Natural killer cell (primary cell): ENCODE measurements at regions not wholly inside any gene's neighbourhood (a gene's known extent, or its start where the extent isn't known, plus 50 kb on each side); places are given as distances from the start of the nearest gene placed in this dataset.

ENCODE experiments used
- ATAC-seq, 3 donors: fragments of 150-1000 bp in 2 of 3; fragments of 200-7000 bp in 1 of 3; cut with Tn5 transposase; 1 replicate in 1 of 3; 2 replicates in 2 of 3; pipeline ENCODE4 v1.10.0; 2021; ENCODE audit warnings: mild to moderate bottlenecking in 2 of 3, moderate library complexity in 2 of 3
- DNase-seq, 2 donors: peaks; one replicate each; pipeline versions ENCODE4 v3.0.0 to v3.0.0-alpha.2; 2013 to 2021; ENCODE audit warnings: mixed read lengths in 1 of 2
- H3K27ac ChIP-seq: one replicate; pipeline ENCODE4 v1.5.1; 2013; ENCODE audit warnings: mild to moderate bottlenecking, low read length
- H3K27me3 ChIP-seq: one replicate; pipeline ENCODE4 v1.6.1; 2013; ENCODE audit warnings: low read length; ENCODE audit not compliant: control insufficient read depth, insufficient read depth
- H3K36me3 ChIP-seq: one replicate; pipeline ENCODE4 v1.6.1; 2013; ENCODE audit warnings: low read length; ENCODE audit not compliant: control insufficient read depth, insufficient read depth
- H3K4me1 ChIP-seq: one replicate; pipeline ENCODE4 v1.6.1; 2013; ENCODE audit warnings: low read length; ENCODE audit not compliant: control insufficient read depth, insufficient read depth
- H3K4me3 ChIP-seq: one replicate; pipeline ENCODE4 v1.5.1; 2013; ENCODE audit warnings: low read length
- H3K9me3 ChIP-seq: one replicate; pipeline ENCODE4 v1.6.1; 2013; ENCODE audit warnings: low read length; ENCODE audit not compliant: control insufficient read depth, insufficient read depth
- H3K27ac Mint-ChIP-seq, 2 donors: one replicate each; pipeline ENCODE4 v1.8.0; 2022; ENCODE audit warnings: mild to moderate bottlenecking in 2 of 2, mixed read lengths in 2 of 2, moderate library complexity in 1 of 2
- H3K27me3 Mint-ChIP-seq, 2 donors: one replicate each; pipeline ENCODE4 v1.8.0; 2022; ENCODE audit warnings: low read depth in 2 of 2, mixed read lengths in 2 of 2
- H3K36me3 Mint-ChIP-seq: one replicate; pipeline ENCODE4 v1.8.0; 2022; ENCODE audit warnings: mixed read lengths
- H3K4me1 Mint-ChIP-seq, 2 donors: one replicate each; pipeline ENCODE4 v1.8.0; 2022; ENCODE audit warnings: mixed read lengths in 2 of 2
- H3K4me3 Mint-ChIP-seq: one replicate; pipeline ENCODE4 v1.8.0; 2022; ENCODE audit warnings: mild to moderate bottlenecking, moderate library complexity, mixed read lengths
- H3K9me3 Mint-ChIP-seq, 2 donors: one replicate each; pipeline ENCODE4 v1.8.0; 2022; ENCODE audit warnings: mixed read lengths in 2 of 2
- CTCF ChIP-seq: fragments of 200-600 bp; IDR thresholded peaks from one replicate; pipeline ENCODE4 v1.8.0; 2022; ENCODE audit warnings: antibody characterized with exemption
- whole genome bisulfite sequencing: methylation state at CpG from one replicate; pipeline ENCODE4 v1.1.7; 2013; ENCODE audit warnings: missing lambda C conversion rate; ENCODE audit not compliant: insufficient coverage; 5-methylcytosine and 5-hydroxymethylcytosine counted together
- intact Hi-C: fragments of 100-400 bp; cut with micrococcal nuclease; formaldehyde crosslinking; loops from one replicate; pipeline ENCODE4 v1.14.2; 2022

DNA sequence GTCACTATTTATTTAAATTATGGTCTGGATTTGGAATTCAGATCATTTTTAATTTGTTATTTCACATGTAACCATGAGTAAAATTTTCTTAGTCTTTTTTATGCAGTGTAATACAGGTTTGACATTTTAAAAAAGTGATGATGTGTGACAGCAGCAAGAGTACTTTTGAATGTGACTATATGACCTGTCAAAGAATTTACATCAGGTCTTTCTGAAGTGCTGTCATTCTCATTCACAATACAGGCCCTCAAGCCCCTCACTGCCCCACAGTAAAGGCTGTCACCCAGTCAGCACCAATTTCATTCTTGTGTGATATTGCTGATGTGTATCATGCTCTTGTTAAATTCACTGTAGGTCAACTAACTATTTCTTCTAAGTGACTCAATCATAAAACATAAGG is 364.2 kb downstream of the NUP35 start:
- no peak overlapping the region for H3K4me3 Mint-ChIP-seq
- H3K27ac Mint-ChIP-seq = no peak overlapping the region
- peaks cover 5% of the 10 kb centered on the region for H3K9me3 ChIP-seq
- no peaks in the 10 kb centered on the region for H3K27me3 Mint-ChIP-seq
- no peaks in the 10 kb centered on the region for H3K4me1 Mint-ChIP-seq
- ATAC-seq (no peak), DNase-seq (no peak)
- H3K4me3 ChIP-seq = no peak overlapping the region
- intact Hi-C loops = no loop called here
- TF ChIP-seq CTCF = no peak
- H3K27ac ChIP-seq = no peak overlapping the region
- H3K27me3 ChIP-seq = no peaks in the 10 kb centered on the region
- no peaks in the 10 kb centered on the region for H3K36me3 ChIP-seq
- H3K36me3 Mint-ChIP-seq = peaks cover 13% of the 10 kb centered on the region
- no peaks in the 10 kb centered on the region for H3K4me1 ChIP-seq
- peaks cover 20 to 28% of the 10 kb centered on the region in 2 donors for H3K9me3 Mint-ChIP-seq

DNA sequence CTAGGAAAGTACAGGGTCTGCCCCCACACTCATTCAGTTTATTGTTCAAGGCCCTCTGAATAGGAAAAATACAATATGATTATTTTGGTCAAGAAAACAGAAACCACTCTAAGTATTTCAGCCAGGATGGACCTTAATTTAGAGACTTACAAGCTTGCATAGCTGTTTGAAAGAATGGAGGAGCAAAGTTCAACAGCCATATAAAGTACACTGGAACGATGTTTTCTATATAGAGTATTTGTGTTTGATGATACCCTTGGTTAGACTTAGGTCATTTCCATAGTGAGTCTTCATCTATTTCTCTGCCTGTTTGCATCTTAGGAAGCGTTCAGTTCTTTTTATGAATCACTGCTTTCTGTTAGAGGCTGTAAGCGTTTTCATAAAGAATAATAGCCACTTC is 366.2 kb downstream of the NUP35 start:
- H3K4me1 Mint-ChIP-seq = no peaks in the 10 kb centered on the region
- peaks cover 11 to 17% of the 10 kb centered on the region in 2 donors for H3K9me3 Mint-ChIP-seq
- H3K36me3 ChIP-seq = no peaks in the 10 kb centered on the region
- H3K27me3 ChIP-seq = no peaks in the 10 kb centered on the region
- 81% methylated on average over 3 of the region's 3 CpGs for WGBS
- H3K36me3 Mint-ChIP-seq = peaks cover under 1% of the 10 kb centered on the region
- H3K4me3 ChIP-seq = no peak overlapping the region
- H3K27me3 Mint-ChIP-seq = no peaks in the 10 kb centered on the region
- intact Hi-C loops = no loop called here
- no peak overlapping the region for H3K27ac ChIP-seq
- no peak for DNase-seq
- no peak overlapping the region for H3K4me3 Mint-ChIP-seq
- H3K4me1 ChIP-seq = no peaks in the 10 kb centered on the region
- no peak overlapping the region for H3K27ac Mint-ChIP-seq
- H3K9me3 ChIP-seq = peaks cover 5% of the 10 kb centered on the region
- ATAC-seq = no peak
- no peak for TF ChIP-seq CTCF

DNA sequence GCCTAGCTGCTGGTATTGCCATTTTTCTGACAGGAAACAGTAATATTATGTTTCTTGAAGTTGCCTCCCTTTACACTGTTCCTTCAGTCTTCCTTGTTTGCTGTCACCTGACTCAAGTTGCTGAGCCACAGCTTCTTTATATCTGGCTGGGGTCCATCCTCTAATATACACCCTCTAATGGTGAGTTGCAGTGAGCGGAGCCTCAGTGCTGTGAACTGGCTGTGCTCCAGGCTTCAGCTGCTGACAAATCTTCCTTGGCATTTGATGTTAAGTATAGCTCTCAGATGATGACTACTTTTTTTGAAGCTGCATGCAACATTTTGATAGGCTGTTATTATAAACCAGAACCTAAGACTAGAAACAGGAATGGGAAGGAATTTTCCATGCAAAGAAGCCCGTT is 366.7 kb downstream of the NUP35 start:
- no peak overlapping the region for H3K4me3 Mint-ChIP-seq
- no peaks in the 10 kb centered on the region for H3K27me3 Mint-ChIP-seq
- ATAC-seq (no peak), DNase-seq (no peak)
- Histone ChIP-seq H3K4me1 (no peaks in the 10 kb centered on the region), H3K27me3 (no peaks in the 10 kb centered on the region), H3K36me3 (no peaks in the 10 kb centered on the region), H3K27ac (no peak overlapping the region), H3K9me3 (peaks cover 5% of the 10 kb centered on the region), H3K4me3 (no peak overlapping the region)
- H3K4me1 Mint-ChIP-seq = no peaks in the 10 kb centered on the region
- H3K9me3 Mint-ChIP-seq = peaks cover 11 to 21% of the 10 kb centered on the region in 2 donors
- no peak for TF ChIP-seq CTCF
- H3K36me3 Mint-ChIP-seq = no peaks in the 10 kb centered on the region
- H3K27ac Mint-ChIP-seq = no peak overlapping the region
- 82% methylated on average over 2 of the region's 2 CpGs for WGBS
- intact Hi-C loops = no loop called here

DNA sequence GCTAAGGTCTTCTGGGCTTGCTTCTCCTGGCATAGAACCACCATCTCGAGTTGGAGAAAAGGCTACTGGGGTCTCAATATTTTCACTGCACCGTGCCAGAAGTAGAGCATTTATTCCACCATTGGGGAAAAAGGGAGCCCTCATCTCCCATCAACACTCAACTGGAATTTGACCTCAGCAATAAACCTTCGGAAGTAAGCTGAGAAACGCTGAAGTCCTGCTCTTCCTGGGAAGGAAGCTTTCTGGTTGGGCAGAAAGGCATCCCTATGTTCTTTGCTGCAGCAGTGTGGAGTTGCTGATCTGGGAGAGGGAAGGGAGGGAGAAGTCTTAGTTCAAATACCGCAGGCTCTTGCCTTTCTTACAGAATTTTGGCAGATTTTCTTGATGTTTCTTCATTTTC is 368.8 kb downstream of the NUP35 start:
- Histone ChIP-seq H3K27ac (no peak overlapping the region), H3K4me3 (no peak overlapping the region), H3K9me3 (peaks cover 5% of the 10 kb centered on the region), H3K36me3 (no peaks in the 10 kb centered on the region), H3K27me3 (no peaks in the 10 kb centered on the region), H3K4me1 (no peaks in the 10 kb centered on the region)
- Mint-ChIP-seq H3K4me1 (no peaks in the 10 kb centered on the region), H3K27me3 (no peaks in the 10 kb centered on the region), H3K27ac (no peak overlapping the region), H3K9me3 (peaks cover 16 to 25% of the 10 kb centered on the region in 2 donors), H3K36me3 (peaks cover 2% of the 10 kb centered on the region), H3K4me3 (no peak overlapping the region)
- TF ChIP-seq CTCF = no peak
- 70% methylated on average over 5 of the region's 5 CpGs for WGBS
- no peak for DNase-seq
- intact Hi-C loops = no loop called here
- no peak for ATAC-seq
